Inflammatory macrophage (primary cell): ENCODE measurements at regions not wholly inside any gene's neighbourhood (a gene's known extent, or its start where the extent isn't known, plus 50 kb on each side); places are given as distances from the start of the nearest gene placed in this dataset.

Experiments used
- DNase-seq, 2 donors: peaks; one replicate each; pipeline ENCODE4 v3.0.0-alpha.2; 2020 to 2022

GRCh38 chr12:112559784-112560183, 141.0 kb downstream of the PTPN11 start:
- no peak for DNase-seq

DNA sequence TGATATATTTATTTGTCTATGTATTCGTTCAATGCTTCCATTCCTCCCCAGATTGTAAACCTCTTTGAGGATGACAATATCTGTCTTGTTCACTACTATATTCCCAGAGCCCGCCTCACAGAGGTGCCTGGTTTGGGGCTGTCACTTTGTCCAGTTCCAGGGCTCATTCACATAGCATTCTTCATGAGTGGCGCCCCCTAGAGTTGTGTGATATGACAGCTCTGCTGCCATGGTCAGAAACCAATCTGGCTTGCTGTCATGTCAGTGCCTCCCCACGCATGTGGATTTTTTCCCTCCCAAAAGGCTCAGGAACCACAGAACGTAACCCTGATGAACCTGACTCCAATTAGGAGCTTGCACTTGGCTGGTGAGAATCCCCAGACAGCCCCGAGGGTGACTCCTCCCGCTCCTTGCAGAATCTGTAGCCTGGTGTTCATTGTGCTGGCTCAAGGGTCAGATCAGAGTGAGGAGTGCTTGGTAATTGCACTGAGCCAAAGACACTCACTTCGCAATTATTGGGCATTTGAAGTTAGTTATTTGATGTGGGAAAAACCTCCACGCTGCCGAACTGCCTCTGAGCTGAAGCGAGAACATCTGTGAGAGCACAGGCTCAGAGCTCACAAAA, 145.5 kb downstream of the PTPN11 start:
- no peak for DNase-seq

DNA sequence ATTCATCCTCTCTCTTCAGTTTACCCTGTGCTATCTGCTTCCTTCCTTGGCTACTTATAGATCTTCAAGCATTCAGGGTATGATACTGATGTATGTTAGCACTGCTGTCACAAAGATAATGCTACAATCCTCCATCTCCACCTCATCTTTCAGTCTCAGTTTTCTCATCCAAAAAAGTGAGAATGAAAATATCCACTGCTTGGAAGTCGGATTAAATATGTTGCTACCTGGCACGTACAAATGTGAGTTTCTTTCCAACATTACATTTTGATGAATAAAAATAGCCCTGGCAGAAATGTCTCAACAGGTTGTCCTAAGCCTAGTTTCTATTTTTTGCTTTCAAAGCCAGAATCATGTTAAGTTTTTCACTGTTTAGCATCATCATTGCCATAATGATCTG, 149.9 kb downstream of the PTPN11 start:
- no peak for DNase-seq

DNA sequence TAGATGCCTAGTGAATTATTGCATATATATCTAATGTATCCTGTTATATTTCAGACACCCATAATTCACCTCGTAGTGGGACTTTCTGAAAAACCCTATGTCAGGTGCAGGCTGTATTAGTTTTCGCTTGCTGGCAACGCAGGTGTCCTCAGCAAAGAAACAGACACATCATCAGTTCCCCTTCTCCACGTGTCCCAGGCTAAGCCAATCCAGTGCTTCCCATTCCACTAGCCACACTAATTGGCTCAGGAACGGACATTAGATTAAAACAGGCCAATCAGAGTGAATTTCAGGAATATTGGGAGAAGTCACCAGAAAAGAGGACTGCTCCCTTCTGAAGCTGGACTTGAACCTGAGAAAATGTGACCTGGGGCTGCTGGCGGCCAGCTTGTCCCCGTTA, 151.3 kb downstream of the PTPN11 start:
- no peak for DNase-seq

DNA sequence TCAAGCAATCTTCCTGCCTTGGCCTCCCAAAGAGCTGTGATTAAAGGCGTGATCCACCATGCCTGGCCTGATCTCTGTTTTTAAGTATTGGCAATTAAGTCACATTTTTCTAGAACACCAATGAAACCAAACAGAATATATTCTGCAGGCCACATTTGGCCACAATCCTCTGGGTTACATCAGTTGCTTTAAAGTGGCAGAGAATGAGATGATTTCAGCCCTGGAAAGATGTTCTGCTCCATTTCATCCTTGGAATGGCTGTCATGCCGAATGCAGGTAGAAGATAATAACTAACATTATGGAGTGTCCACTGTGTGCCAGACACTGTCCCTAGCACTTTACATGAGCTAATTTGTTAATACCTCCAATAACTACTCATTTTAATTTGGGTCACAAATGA, 154.4 kb downstream of the PTPN11 start:
- DNase-seq = no peak

DNA sequence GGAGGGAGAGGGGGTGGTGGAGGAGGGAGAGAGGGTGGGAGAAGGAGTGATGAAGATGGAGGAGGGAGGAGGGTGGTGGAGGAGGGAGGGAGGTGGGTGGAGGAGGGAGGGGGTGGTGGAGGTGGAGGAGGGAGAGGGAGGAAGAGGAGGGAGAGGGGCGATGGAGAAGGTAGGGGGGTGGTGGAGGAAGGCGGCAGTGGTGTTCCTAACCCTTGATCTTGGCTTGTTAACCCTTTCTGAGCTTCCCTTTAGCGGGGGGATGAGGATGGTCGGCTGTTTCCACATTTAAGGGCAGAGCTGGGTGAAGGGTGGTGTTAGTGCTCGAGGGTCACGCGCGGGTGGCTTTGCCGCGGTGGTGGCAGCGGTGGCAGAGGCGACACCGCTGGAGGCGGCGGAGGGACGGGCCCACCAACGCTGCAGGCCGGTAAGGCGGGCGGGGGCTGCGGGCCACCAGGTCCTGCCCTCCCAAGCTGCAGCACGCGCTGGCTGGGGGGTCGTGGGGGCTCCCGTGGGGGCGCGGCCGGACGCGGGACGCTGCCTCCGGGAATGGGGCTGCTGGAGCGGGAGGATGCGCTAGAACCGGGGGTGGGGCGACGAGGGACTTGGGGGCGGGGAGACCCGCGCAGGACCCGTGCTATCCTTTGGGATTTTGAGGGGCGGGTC, 156.3 kb downstream of the PTPN11 start:
- no peak for DNase-seq

- no peak for DNase-seq
Observed at GRCh38 chr12:112575559-112576067, 156.9 kb downstream of the PTPN11 start.

DNA sequence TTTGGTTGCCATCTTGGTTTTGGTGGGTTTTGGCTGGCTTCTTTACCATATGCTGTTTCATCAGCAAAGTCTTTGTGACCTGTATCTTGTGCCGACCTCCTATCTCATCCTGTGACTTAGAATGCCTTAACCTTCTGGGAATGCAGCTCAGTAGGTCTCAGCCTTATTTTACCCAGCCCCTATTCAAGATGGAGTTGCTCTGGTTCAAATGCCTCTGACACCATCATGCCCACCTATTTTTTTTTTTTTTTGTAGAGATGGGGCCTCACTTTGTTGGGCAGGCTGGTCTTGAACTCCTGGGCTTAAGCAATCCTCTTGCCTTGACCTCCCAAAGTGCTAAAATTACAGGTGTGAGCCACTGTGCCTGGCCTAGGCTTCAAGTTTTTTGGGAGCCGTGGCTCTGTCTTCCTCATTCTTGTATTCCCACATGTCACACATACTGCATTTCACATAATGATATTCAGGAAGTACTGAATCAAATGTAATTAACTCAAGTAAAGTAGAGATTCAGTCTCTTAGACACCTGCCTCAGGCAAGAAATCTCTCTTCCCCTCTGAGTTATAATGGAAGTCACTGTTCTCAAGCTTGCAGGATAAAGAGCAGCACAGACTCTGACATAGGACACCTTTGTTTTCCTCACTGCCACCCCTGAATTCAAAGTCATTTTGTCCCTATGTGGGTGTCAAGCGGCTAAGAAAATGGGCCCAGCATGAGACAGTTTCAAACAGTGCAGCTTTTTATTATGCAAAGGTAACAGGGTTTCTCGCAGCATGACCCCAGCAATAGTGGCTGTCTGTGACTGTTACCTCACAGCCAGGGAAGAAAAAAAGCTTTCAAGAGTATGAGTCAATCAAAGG, 159.0 kb downstream of the PTPN11 start:
- no peak for DNase-seq

GRCh38 chr12:112584266-112584722, 165.5 kb downstream of the PTPN11 start:
- no peak for DNase-seq

GRCh38 chr12:112586148-112586783, 167.5 kb downstream of the PTPN11 start:
- no peak for DNase-seq

GRCh38 chr12:112589275-112589674, 170.5 kb downstream of the PTPN11 start:
- no peak for DNase-seq

DNA sequence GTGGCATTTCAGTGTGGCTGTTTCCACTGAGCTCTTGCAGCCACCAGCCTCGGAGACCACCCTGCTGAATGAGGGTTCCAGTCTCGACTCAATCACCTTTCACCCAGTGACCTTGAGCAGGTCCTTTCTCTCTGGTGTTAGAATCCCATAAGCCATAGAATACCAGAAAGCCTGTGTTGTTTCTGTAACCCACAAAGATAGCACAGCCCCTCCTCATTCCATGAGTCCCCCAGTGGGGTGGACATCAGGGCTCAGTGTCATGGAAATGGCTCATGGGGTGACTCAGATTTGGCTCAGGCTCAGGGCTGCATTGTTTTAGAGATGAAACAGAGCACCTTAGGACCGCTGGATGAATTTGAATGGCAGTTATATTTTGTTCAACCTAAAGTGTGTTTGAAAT, 171.5 kb downstream of the PTPN11 start:
- no peak for DNase-seq

GRCh38 chr12:112591488-112591887, 172.7 kb downstream of the PTPN11 start:
- DNase-seq = no peak

- DNase-seq = peak; percentile 55 to 71
Observed at GRCh38 chr12:112595410-112595809, 176.7 kb downstream of the PTPN11 start.

GRCh38 chr12:112597986-112598385, 179.2 kb downstream of the PTPN11 start:
- peak; percentile 9 to 25 for DNase-seq

GRCh38 chr12:112598626-112599025, 179.9 kb downstream of the PTPN11 start:
- peak; percentile 25 to 76 for DNase-seq

- peak; percentile 54 to 88 for DNase-seq
Observed at GRCh38 chr12:112599871-112600270, 181.1 kb downstream of the PTPN11 start.

DNA sequence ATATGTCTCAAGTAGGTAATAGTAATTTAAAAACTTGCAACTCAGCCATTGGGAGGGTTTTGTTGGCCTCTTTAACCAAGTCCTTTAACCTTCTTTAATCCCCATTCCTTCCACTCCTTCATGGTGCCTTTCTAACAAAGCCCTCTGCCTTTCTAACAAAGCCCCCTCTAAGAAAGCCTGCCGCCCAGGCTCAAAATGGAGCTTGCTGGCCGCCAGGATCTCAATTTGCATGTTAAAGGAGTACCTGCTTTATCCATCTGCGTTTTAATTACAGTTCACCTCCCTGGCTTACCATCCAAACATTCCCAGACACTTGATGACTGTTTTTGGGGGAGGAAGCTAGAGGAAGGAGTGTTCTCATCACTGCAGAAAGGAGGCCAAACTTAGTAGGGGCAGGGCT, 183.4 kb downstream of the PTPN11 start:
- no peak for DNase-seq

GRCh38 chr12:112606611-112607365, 184.8 kb upstream of the RPH3A start:
- DNase-seq = peak; percentile 69 to 82

- DNase-seq = no peak
Observed at GRCh38 chr12:112607427-112607826, 184.1 kb upstream of the RPH3A start.

DNA sequence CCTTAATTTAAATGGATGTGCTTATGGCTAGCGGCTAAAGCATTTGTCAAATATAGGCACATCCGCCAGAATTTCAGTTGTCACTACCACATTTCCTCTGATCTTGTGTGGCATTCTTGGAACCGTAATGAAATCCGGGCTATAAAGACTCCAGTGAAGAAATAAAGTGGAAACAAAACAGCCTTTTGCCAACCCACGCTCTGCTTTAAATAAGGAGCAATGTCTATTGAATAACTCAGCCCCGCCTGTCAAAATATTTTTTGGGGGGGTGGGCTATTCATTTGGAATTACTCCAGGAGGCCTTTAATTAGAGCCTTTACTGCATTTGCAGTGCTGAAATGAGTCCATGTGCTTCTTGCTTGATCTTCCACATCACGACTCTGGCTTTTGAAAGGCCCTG, 179.6 kb upstream of the RPH3A start:
- DNase-seq = no peak

GRCh38 chr12:112615196-112615595, 176.4 kb upstream of the RPH3A start:
- DNase-seq = no peak
